ENCODE measurements at regions not wholly inside any gene's neighbourhood (a gene's known extent, or its start where the extent isn't known, plus 50 kb on each side); places are given as distances from the start of the nearest gene placed in this dataset.

DNA sequence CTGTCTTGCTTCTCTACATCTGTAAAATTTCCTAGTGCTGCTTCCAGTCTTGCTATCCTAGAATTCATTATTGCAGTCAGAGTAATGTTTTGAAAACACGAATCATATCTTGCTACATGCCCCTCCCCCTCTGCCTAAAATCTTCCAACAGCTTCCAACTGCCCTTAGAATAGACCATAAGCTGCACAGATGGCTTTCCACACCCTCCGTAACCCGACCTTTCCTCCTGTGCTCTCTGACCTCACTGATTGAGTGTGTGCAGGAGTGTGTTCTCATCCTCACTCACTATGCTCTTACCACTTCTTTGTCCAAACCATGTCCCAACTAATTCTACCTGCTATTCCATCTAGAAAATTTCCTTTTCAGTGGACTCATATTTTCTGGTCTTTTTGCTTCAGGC is 121.2 kb upstream of the ANKRD1 start:
- TF ChIP-seq, protein P1, sequence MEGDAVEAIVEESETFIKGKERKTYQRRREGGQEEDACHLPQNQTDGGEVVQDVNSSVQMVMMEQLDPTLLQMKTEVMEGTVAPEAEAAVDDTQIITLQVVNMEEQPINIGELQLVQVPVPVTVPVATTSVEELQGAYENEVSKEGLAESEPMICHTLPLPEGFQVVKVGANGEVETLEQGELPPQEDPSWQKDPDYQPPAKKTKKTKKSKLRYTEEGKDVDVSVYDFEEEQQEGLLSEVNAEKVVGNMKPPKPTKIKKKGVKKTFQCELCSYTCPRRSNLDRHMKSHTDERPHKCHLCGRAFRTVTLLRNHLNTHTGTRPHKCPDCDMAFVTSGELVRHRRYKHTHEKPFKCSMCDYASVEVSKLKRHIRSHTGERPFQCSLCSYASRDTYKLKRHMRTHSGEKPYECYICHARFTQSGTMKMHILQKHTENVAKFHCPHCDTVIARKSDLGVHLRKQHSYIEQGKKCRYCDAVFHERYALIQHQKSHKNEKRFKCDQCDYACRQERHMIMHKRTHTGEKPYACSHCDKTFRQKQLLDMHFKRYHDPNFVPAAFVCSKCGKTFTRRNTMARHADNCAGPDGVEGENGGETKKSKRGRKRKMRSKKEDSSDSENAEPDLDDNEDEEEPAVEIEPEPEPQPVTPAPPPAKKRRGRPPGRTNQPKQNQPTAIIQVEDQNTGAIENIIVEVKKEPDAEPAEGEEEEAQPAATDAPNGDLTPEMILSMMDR (IDR thresholded peaks at IDR 0.05), result no peak
- TF ChIP-seq POLR2A (IDR thresholded peaks at IDR 0.05), result no peak

Data from body of pancreas (tissue), 4 donors.